Esophagus muscularis mucosa (tissue), 3 donors: ENCODE measurements at regions not wholly inside any gene's neighbourhood (a gene's known extent, or its start where the extent isn't known, plus 50 kb on each side); places are given as distances from the start of the nearest gene placed in this dataset.

Experiments used
- POLR2A ChIP-seq: fragments of 450-650 bp; IDR thresholded peaks from one replicate; pipeline ENCODE4 v1.6.1; 2017; ENCODE audit warnings: antibody characterized with exemption, moderate library complexity, mild to moderate bottlenecking, low read depth
- TF ChIP-seq, protein P1 (sequence below), 3 experiments: fragments of 200-600 bp in 2 of 3; fragments of 450-650 bp in 1 of 3; sonication (generic) in 2 of 3; IDR thresholded peaks; one replicate each; pipeline ENCODE4 v1.5.1; 2017 to 2019; ENCODE audit warnings: antibody characterized with exemption in 3 of 3, mild to moderate bottlenecking in 2 of 3, moderate library complexity in 1 of 3

DNA sequence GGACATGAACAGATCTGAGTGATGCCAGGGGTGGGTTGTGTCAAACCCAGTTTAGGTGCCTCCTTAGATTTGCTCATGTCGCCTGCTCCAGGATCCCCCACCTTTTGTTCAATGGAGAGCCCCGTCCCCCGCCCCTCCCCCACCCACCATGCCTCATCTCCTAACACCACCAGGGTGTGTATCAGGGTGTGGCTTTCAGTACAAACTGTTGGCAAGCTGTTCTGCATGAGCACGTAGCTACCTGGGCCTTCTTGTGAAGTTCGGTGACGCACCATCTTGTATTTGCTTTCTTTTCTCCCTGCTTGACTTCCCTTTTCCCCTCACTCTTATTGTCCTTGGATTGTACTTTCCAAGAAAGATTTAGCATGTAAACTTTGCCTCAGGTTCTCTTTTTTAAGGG lies 94.8 kb downstream of the EBNA1BP2 start:
- TF ChIP-seq, protein P1, sequence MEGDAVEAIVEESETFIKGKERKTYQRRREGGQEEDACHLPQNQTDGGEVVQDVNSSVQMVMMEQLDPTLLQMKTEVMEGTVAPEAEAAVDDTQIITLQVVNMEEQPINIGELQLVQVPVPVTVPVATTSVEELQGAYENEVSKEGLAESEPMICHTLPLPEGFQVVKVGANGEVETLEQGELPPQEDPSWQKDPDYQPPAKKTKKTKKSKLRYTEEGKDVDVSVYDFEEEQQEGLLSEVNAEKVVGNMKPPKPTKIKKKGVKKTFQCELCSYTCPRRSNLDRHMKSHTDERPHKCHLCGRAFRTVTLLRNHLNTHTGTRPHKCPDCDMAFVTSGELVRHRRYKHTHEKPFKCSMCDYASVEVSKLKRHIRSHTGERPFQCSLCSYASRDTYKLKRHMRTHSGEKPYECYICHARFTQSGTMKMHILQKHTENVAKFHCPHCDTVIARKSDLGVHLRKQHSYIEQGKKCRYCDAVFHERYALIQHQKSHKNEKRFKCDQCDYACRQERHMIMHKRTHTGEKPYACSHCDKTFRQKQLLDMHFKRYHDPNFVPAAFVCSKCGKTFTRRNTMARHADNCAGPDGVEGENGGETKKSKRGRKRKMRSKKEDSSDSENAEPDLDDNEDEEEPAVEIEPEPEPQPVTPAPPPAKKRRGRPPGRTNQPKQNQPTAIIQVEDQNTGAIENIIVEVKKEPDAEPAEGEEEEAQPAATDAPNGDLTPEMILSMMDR (IDR thresholded peaks at IDR 0.05), result no peak
- no peak for TF ChIP-seq POLR2A
